ENCODE measurements at regions not wholly inside any gene's neighbourhood (a gene's known extent, or its start where the extent isn't known, plus 50 kb on each side); places are given as distances from the start of the nearest gene placed in this dataset.

DNA sequence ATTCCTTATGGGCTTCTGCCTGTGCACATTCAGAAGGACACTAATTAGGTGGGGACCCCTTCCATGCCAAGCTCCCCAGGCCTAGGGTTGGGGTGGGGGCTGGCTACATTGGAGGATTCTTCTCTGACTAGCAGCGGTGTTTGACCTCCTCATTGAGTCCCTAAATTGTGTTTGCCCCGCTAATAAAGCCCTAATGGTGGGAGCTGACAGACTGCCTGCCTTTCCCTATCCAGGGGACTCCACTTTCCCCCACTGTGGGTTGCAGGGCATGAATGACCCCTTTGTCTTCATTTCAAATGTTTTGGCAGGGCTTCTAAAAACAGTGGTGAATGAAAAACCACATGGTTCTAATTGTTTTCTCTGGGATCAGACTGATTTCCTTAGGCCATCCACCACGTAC is 476.8 kb upstream of the CDH11 start:
- no peak for DNase-seq
- H2BK5ac ChIP-seq (ENCODE audit: low read depth, low read length, poor library complexity, severe bottlenecking), result no peak overlapping the region
- no peaks in the 10 kb centered on the region for H3K9me3 ChIP-seq (ENCODE audit: control insufficient read depth, insufficient read depth, low read length)
- H4K20me1 ChIP-seq (ENCODE audit: insufficient read depth, low read length), result no peaks in the 10 kb centered on the region
- no peak overlapping the region for H2BK15ac ChIP-seq (ENCODE audit: low read depth, low read length)
- in situ Hi-C loops (cut with MboI; ENCODE audit: low sequenced_read_pairs) (no loop called here), dilution Hi-C loops (cut with HindIII; ENCODE audit: low sequenced_read_pairs, unreplicated experiment) (no loop called here), intact Hi-C loops (cut with micrococcal nuclease) (no loop called here)
- H2BK20ac ChIP-seq (ENCODE audit: low read depth, low read length), result no peak overlapping the region
- H3K27ac ChIP-seq (ENCODE audit: insufficient read depth, low read length), result no peak overlapping the region
- no peak overlapping the region for H3K18ac ChIP-seq (ENCODE audit: low read depth, low read length)
- ATAC-seq (ENCODE audit: low read depth), result no peak
- no peaks in the 10 kb centered on the region; the same call in 1 of the 2 replicates for H3K4me1 ChIP-seq (ENCODE audit: control insufficient read depth, insufficient read depth, low read length)
- no peak overlapping the region for H2BK120ac ChIP-seq (ENCODE audit: low read depth, low read length)
- H3K56ac ChIP-seq (ENCODE audit: extremely low read depth, insufficient read depth, low read length), result no peak overlapping the region
- no peak overlapping the region for H3K14ac ChIP-seq (replicated peaks; ENCODE audit: low read depth, low read length)
- no peaks in the 10 kb centered on the region for H3K36me3 ChIP-seq (ENCODE audit: control insufficient read depth, insufficient read depth, low read length)
- no peak overlapping the region for H4K5ac ChIP-seq (ENCODE audit: low read depth, low read length)
- no TSS peak for BruUV-seq (replicated peaks)
- WGBS, 2 experiments (ENCODE audit: extremely low coverage in 2 of 2, insufficient read length in 1 of 2), result 71% methylated on average over 1 of the region's 3 CpGs; no CpG with 5 or more reads in 1 of the 2 experiments
- H2AFZ ChIP-seq (replicated peaks; ENCODE audit: low read length, poor library complexity), result no peak overlapping the region
- POLR2A ChIA-PET (ENCODE audit: unreplicated experiment), result no interaction called here
- H3K4me2 ChIP-seq (ENCODE audit: low read depth, low read length), result no peak overlapping the region
- no peak overlapping the region for H4K8ac ChIP-seq (ENCODE audit: low read depth in 2 of 2, low read length in 2 of 2)
- no peaks in the 10 kb centered on the region; the same call in none of the 2 replicates for H3K27me3 ChIP-seq (ENCODE audit: control insufficient read depth, insufficient read depth, low read length)
- H3K9me1 ChIP-seq (ENCODE audit: insufficient read depth, low read length), result no peaks in the 10 kb centered on the region
- TF ChIP-seq POLR2A (IDR thresholded peaks at IDR 0.05; ENCODE audit: low read depth, low read length) (no peak), MAZ (IDR thresholded peaks at IDR 0.05; ENCODE audit: borderline replicate concordance, low read depth, low read length) (no peak), NFE2L2 (IDR thresholded peaks at IDR 0.05; ENCODE audit: low read depth, low read length) (no peak), CHD1 (IDR thresholded peaks at IDR 0.05; ENCODE audit: low read depth, low read length) (no peak), RFX5 (IDR thresholded peaks at IDR 0.05; ENCODE audit: low read depth, low read length) (no peak), SMC3 (IDR thresholded peaks at IDR 0.05; ENCODE audit: low read depth, low read length) (no peak), USF2 (IDR thresholded peaks at IDR 0.05; ENCODE audit: low read depth, low read length) (no peak), RCOR1 (IDR thresholded peaks at IDR 0.05; ENCODE audit: insufficient replicate concordance, low read length) (no peak)
- no peak overlapping the region for H3K23ac ChIP-seq (ENCODE audit: low read depth, low read length)
- no peak overlapping the region for H3K9ac ChIP-seq (ENCODE audit: low read depth, low read length)
- no peak overlapping the region for H2AK5ac ChIP-seq (ENCODE audit: low read depth, low read length)
- no peak overlapping the region for H3K4ac ChIP-seq (ENCODE audit: low read depth, low read length)
- H3K79me1 ChIP-seq (ENCODE audit: low read depth in 1 of 2, low read length in 2 of 2), result no peaks in the 10 kb centered on the region
- no peak overlapping the region for H4K91ac ChIP-seq (ENCODE audit: insufficient read depth, low read depth, low read length)
- CTCF ChIA-PET, result no interaction called here
- H3K4me3 ChIP-seq (ENCODE audit: insufficient read depth, low read depth, low read length), result no peak overlapping the region
- no peak overlapping the region for H2AK9ac ChIP-seq (replicated peaks; ENCODE audit: low read depth, low read length, poor library complexity)
